Uterus (tissue), 2 donors: ENCODE measurements at regions not wholly inside any gene's neighbourhood (a gene's known extent, or its start where the extent isn't known, plus 50 kb on each side); places are given as distances from the start of the nearest gene placed in this dataset.

Experiments used
- CTCF ChIP-seq, 4 experiments: fragments of 200-600 bp in 2 of 4; fragments of 450-650 bp in 2 of 4; sonication (generic) in 2 of 4; IDR thresholded peaks; one replicate each; pipeline ENCODE4 v1.5.1; 2016 to 2019; ENCODE audit warnings: antibody characterized with exemption in 4 of 4, mild to moderate bottlenecking in 2 of 4, moderate library complexity in 1 of 4
- POLR2A ChIP-seq, 2 donors: fragments of 450-650 bp; IDR thresholded peaks; one replicate each; pipeline ENCODE4 v1.6.1; 2016; ENCODE audit warnings: antibody characterized with exemption in 2 of 2, mild to moderate bottlenecking in 1 of 2, moderate library complexity in 1 of 2

GRCh38 chr4:26086621-26087441 is 172.8 kb downstream of the SMIM20 start:
- TF ChIP-seq CTCF (IDR thresholded peaks at IDR 0.05) = no peak
- TF ChIP-seq POLR2A (IDR thresholded peaks at IDR 0.05) = no peak
